ENCODE measurements at regions not wholly inside any gene's neighbourhood (a gene's known extent, or its start where the extent isn't known, plus 50 kb on each side); places are given as distances from the start of the nearest gene placed in this dataset.

GRCh38 chr14:105844047-105844630 is 317.8 kb downstream of the TMEM121 start:
- DNase-seq (ENCODE audit: low spot score) = no peak

GRCh38 chr14:105844810-105845724 is 318.7 kb downstream of the TMEM121 start:
- no peak for DNase-seq (ENCODE audit: low spot score)

- no peak for DNase-seq (ENCODE audit: low spot score)
These were observed 319.4 kb downstream of the TMEM121 start for GRCh38 chr14:105845725-105846309.

GRCh38 chr14:105846312-105846711 is 319.9 kb downstream of the TMEM121 start:
- DNase-seq (ENCODE audit: low spot score) = no peak

- no peak for DNase-seq (ENCODE audit: low spot score)
These were observed 321.0 kb downstream of the TMEM121 start for GRCh38 chr14:105847400-105847799.

- no peak for DNase-seq (ENCODE audit: low spot score)
These were observed 322.2 kb downstream of the TMEM121 start for GRCh38 chr14:105848570-105848969.

GRCh38 chr14:105849933-105850626 is 323.7 kb downstream of the TMEM121 start:
- DNase-seq (ENCODE audit: low spot score) = no peak

GRCh38 chr14:105850853-105851581 is 324.6 kb downstream of the TMEM121 start:
- no peak for DNase-seq (ENCODE audit: low spot score)

- no peak for DNase-seq (ENCODE audit: low spot score)
These were observed 325.5 kb downstream of the TMEM121 start for GRCh38 chr14:105851716-105852377.

GRCh38 chr14:105852378-105853088 is 326.1 kb downstream of the TMEM121 start:
- no peak for DNase-seq (ENCODE audit: low spot score)

GRCh38 chr14:105853089-105853906 is 326.9 kb downstream of the TMEM121 start:
- DNase-seq (ENCODE audit: low spot score) = no peak

- peak; percentile 45 for DNase-seq (ENCODE audit: low spot score)
These were observed 327.7 kb downstream of the TMEM121 start for GRCh38 chr14:105853907-105854599.

GRCh38 chr14:105854600-105855245 is 328.3 kb downstream of the TMEM121 start:
- DNase-seq (ENCODE audit: low spot score) = no peak

- peak; percentile 55 for DNase-seq (ENCODE audit: low spot score)
These were observed 329.0 kb downstream of the TMEM121 start for GRCh38 chr14:105855246-105855892.

GRCh38 chr14:105855893-105856675 is 329.7 kb downstream of the TMEM121 start:
- peak; percentile 63 for DNase-seq (ENCODE audit: low spot score)

GRCh38 chr14:105856676-105857219 is 330.4 kb downstream of the TMEM121 start:
- no peak for DNase-seq (ENCODE audit: low spot score)

All from left forelimb (tissue), 1 donor.